NK-92 treated with Interleukin-12 subunit alpha and Interleukin-12 subunit beta, amount 100 ng/mL, for 24 hours (cell line): ENCODE measurements at regions not wholly inside any gene's neighbourhood (a gene's known extent, or its start where the extent isn't known, plus 50 kb on each side); places are given as distances from the start of the nearest gene placed in this dataset.

Source experiments
- DNase-seq: peaks from one replicate; lab custom pipeline; 2025; lab: John Stamatoyannopoulos, UW

GRCh38 chr5:174159327-174160114 lies 114.0 kb downstream of the NSG2 start:
- DNase-seq, result no peak

GRCh38 chr5:174165406-174165805 lies 119.9 kb downstream of the NSG2 start:
- no peak for DNase-seq

DNA sequence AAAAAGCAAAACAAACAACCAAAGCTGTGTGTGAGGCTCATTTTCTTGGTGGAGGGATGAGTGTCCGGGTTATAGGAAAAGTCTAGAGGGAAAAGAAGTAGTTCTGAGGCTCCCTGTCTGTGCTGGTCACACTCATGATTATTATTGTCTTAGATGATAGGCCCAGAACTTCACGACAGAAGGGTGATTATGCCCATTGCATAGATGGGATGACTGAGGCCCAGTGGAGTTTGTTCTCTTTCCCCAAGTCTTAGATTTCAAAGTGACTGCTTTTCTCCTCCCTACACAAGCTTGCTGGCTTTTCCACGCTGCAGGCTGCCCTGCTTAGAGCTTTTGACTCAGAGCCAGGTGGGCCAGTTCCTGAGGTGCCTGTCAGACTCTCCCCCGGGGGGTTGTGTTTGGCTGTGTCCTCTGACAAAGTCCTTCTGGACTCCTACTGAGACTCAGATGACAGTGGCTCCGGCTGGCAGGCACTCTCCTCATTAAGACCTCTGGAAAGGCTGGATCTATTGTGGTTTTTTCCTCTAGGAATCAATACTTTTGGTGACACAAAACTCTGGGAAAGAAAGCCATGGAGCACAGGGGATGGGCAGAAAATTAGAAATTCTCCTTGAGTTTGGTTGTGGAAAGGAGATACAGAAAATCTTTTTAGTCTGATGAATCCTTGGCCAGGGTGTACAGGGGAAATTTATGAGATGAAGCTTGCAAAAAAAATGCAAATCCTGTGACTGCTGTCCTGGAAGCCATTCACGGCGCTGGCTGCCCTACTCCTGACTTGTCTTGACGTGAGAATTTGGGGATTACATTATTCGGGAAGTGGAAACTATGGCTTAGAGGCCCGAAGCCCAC lies 120.9 kb downstream of the NSG2 start:
- no peak for DNase-seq

- no peak for DNase-seq
Observed at GRCh38 chr5:174167080-174167910, 121.8 kb downstream of the NSG2 start.

DNA sequence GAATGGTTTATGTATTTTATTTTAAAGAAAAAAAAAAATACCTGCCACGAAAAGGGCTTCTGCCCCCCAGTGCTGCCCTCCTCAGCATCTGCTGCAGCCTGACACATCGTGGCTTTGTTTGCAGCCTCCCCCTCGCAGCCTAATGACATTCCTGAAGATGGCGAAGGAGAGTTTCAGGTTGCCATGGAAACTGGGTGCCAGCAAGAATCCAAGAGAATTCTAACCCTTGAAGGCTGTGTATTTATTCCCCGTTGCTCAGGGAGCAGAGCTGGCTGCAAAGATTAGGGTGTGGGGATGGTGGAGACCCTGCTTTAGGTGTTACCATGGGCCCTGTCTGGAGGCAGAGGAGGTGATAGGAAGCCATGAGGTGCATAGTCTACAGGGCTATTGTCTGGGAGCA lies 126.6 kb downstream of the NSG2 start:
- DNase-seq, result no peak

DNA sequence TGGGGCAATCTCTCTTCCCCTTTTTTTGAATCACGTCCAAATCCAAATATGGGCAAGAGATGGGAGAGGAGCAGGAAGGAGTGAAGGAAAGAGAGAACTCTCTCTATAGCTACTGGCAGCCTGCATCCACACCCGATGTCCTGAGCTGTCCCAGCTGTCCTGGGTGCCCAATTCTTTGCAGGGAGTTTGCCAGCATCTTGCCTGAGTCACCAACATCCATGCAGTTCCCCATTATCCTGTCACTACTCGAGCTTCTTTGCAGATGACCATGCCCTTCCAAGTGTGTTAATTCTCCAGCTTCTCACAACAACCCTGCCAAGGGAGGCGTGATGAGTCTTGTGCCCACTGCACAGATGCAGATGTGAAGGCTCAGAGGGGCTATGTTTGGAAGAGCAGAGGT lies 127.1 kb downstream of the NSG2 start:
- no peak for DNase-seq

DNA sequence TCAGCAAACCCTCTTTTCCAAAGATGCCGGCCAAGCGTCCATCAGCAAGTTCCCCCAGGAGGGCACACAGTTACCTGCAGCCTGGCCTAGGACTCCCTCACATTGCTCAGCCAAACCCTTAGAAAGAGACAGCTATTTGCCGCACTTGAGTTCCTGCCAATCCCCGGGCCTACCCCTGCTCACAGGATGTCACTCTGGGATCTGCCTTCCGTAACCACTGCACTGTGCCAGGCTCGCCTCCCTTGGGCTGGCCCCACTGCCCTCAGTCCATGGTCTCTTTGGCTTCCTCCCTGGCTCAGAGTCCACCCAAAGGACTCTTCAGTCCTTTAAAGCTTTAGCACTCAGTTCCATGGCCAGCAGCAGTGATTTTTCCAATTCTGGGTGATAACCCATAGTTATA lies 128.3 kb downstream of the NSG2 start:
- no peak for DNase-seq

DNA sequence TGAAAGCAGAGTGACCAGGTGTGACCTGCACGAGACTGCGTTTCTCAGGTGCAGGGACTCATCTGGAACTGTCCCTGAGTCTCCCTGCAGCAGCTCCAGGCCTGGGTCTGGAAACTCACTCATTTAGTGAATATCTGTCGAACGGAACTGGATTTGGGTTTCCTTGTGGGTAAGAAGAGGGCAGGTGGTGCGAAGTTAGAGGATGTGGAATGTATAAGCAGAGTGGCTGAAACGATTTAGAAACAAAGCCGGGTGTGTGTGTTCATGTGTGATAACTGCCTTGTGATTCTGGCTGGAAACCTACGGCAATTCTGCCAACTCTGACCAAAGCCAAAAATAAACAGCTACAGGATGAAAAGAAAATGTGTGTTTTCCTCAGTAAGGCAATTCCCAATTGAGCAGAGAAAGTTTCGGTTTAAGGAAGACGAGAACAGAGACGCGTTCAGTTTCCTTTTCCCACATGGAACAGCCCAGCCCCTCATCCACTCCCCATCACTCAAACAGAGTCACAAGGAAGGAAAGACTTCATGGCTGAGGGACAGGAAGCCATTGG lies 130.3 kb downstream of the NSG2 start:
- no peak for DNase-seq

GRCh38 chr5:174176511-174176910 lies 131.0 kb downstream of the NSG2 start:
- DNase-seq, result no peak

DNA sequence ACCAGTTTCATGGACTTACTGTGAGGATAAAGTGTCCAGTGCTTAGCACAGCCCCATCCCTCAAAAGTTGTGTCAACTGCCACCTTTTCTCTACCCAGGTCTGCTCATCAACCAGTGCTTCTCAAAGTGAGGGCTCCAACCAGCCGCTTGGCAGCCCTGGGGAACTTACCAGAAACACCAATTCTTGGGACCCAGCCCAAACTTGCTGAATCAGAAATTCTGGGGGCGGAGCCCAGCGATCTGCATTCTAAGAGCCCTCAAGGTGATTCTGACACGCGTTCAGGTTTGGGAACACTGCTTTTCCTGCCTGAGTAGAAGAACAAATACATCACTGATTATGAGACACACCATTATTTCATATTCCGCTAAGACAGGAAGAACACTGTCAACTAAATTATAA lies 132.0 kb downstream of the NSG2 start:
- DNase-seq, result no peak

DNA sequence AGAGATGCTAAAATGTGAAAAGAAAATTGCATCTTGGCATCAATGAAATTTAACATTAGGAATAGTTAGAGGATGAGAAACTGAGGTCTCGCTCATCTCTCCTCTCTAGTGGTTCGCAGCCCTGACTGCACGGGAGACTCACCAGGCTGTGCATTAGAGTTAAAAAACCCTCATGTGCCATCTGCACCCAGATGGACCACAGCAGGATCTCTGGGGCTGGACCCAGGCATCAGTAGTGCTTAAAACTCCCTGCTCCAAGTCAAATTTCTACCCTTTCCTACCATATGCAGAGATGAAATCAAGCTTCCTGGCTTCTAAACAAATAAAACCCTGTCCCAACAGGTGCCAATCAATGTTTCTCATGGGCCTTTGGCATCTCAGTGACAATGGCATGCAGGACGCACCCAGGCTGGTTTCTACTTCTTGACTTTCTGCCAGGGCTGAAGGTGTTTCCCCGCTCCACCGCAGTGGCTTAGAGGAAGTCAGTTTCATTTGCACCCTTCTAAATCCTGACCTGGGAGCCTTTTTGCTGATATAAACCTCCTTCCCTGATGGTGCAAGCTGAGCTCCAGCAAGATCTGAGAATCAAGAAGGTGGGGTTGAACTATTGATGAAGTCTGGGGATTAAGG lies 132.6 kb downstream of the NSG2 start:
- DNase-seq, result no peak

DNA sequence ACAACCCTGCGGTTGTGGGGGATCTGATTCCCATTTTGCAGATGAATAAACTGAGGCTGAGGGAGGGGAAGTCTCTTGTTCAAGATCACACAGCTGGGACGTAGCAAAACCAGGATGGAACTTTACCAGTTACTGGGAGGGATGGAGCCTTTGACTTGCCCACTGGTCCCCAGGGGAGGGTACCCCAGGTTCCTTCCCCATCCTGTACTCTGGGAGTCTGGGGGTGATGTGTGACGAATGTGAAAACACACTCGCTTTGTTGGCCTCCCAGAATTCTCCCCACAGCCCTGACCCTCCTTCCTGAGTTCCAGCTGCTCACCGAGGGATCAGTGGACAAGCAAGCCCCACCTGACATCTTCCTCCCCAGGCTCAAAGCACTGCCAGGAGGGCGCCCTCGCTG lies 135.1 kb downstream of the NSG2 start:
- DNase-seq, result no peak

GRCh38 chr5:174182111-174182510 lies 136.6 kb downstream of the NSG2 start:
- DNase-seq, result no peak

DNA sequence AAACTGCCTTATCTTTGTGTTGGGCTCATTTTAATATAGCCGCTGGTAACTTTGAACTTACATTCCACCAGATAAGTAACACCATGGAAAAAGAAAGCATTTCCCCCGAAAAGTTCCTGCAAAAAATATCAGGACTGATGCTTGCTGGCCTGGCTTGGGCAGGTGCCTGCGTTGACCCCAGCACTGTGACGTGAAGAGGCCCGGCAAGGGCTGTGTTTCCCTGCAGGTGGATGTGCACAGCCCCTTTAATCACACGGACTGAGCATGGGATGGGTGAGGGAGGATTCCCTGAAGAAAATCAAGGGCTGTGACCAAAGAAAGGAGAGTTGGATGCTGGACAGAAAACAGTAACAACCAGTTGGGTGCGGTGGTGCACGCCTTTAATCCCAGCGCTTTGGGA lies 138.2 kb downstream of the NSG2 start:
- DNase-seq, result no peak

DNA sequence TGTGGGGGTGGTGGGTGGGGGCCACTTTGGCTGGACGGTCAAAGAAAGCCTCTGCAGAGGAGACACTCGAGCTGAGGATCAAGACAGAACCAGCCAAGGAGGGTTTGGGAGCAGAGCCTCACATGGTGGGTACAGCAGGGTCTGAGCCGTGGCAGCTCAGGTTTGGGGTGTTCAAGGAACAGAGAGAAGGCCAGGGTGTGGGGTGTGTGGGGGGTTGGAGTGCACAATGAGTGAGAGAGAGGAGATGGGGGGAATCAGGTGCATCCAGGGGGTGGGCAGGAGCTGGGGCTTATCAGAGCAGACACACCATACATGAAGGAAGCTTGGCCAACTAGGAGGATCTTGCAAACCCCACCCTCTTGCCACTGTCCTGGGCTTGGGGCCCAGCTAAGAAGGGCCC lies 140.0 kb downstream of the NSG2 start:
- no peak for DNase-seq

- DNase-seq, result no peak
Observed at GRCh38 chr5:174186096-174186695, 140.7 kb downstream of the NSG2 start.

GRCh38 chr5:174187001-174187400 lies 141.5 kb downstream of the NSG2 start:
- DNase-seq, result no peak

DNA sequence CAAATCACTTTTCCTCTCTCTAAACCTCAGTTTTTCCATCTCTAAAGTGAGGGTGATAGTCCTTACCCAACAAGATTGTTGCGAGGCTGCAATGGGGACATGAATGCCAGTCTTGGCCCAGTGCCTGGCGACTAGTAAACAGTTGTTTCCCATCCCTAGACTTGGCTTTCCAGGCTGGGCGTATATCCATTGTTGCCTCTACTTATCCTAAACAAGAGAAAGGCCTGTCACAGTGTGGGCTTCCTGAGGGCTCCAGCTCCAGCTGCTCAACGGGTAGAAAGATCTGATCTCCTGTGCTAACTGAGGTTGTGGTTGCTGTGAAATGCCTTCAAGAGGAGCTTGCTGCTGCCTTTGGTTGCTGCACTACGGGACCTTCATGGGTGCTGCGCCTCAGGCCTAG lies 142.0 kb downstream of the NSG2 start:
- no peak for DNase-seq

DNA sequence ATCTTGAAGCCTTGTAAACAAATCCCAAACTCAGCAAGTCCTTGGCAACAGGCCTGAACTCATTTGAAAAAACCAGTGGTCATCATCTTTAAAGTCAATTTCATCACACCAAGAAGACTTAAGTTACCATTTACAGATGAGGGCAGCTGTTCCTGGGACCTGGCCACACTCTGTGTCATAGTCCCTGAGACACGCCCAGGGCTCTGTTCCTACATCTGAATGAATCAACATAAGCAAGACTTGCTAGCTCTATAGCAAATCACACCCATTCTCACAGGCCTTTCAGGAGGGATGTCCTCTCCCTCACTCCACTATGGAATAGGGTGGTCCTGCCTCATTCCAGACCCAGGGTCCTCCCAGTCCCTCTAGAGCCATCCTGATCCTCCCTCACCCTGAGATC lies 142.8 kb downstream of the NSG2 start:
- no peak for DNase-seq

- no peak for DNase-seq
Observed at GRCh38 chr5:174189654-174190541, 144.4 kb downstream of the NSG2 start.
